GM23248 (cell line): ENCODE measurements at regions not wholly inside any gene's neighbourhood (a gene's known extent, or its start where the extent isn't known, plus 50 kb on each side); places are given as distances from the start of the nearest gene placed in this dataset.

Experiments
- DNase-seq: peaks from one replicate; pipeline ENCODE4 v3.0.0-alpha.2; 2015
- H2AFZ ChIP-seq: fragments of 200-600 bp; sonication (generic); 2 replicates; pipeline ENCODE4 v1.6.1; 2016; ENCODE audit warnings: antibody characterized with exemption
- H3F3A ChIP-seq: fragments of 200-600 bp; sonication (generic); 2 replicates; pipeline ENCODE4 v1.6.1; 2016; ENCODE audit warnings: mild to moderate bottlenecking, antibody characterized with exemption, mixed run types; ENCODE audit not compliant: insufficient read depth
- H3K27ac ChIP-seq: fragments of 200-600 bp; sonication (generic); 2 replicates; pipeline ENCODE4 v1.5.1; 2016; ENCODE audit warnings: mild to moderate bottlenecking
- H3K27me3 ChIP-seq: fragments of 200-600 bp; sonication (generic); replicated peaks from 2 replicates; pipeline ENCODE4 v1.6.1; 2016; ENCODE audit warnings: mild to moderate bottlenecking; ENCODE audit not compliant: insufficient read depth
- H3K36me3 ChIP-seq: fragments of 200-600 bp; sonication (generic); 2 replicates; pipeline ENCODE4 v1.6.1; 2016; ENCODE audit warnings: low read depth, mild to moderate bottlenecking
- H3K4me1 ChIP-seq: fragments of 200-600 bp; sonication (generic); 2 replicates; pipeline ENCODE4 v1.6.1; 2016; ENCODE audit warnings: mild to moderate bottlenecking; ENCODE audit not compliant: insufficient read depth
- H3K4me2 ChIP-seq: fragments of 200-600 bp; sonication (generic); one replicate; pipeline ENCODE4 v1.6.1; 2016; ENCODE audit warnings: mild to moderate bottlenecking; ENCODE audit not compliant: unreplicated experiment
- H3K4me3 ChIP-seq: fragments of 200-600 bp; sonication (generic); 2 replicates; pipeline ENCODE4 v1.5.1; 2016; ENCODE audit warnings: mild to moderate bottlenecking
- H3K79me2 ChIP-seq: fragments of 200-600 bp; sonication (generic); 2 replicates; pipeline ENCODE4 v1.6.1; 2016; ENCODE audit warnings: mild to moderate bottlenecking; ENCODE audit not compliant: insufficient read depth
- H3K9ac ChIP-seq: fragments of 200-600 bp; sonication (generic); 2 replicates; pipeline ENCODE4 v1.6.1; 2016; ENCODE audit warnings: mild to moderate bottlenecking
- H3K9me2 ChIP-seq: fragments of 200-600 bp; sonication (generic); 2 replicates; pipeline ENCODE4 v1.6.1; 2016; ENCODE audit warnings: mixed run types, mild to moderate bottlenecking, moderate library complexity; ENCODE audit not compliant: insufficient read depth
- H3K9me3 ChIP-seq: fragments of 200-600 bp; sonication (generic); one replicate; pipeline ENCODE4 v1.6.1; 2017; ENCODE audit warnings: low read depth
- H4K20me1 ChIP-seq: fragments of 200-600 bp; sonication (generic); 2 replicates; pipeline ENCODE4 v1.6.0; 2016; ENCODE audit not compliant: insufficient read depth
- EZH2 ChIP-seq: fragments of 200-600 bp; sonication (generic); IDR thresholded peaks from 2 replicates; pipeline ENCODE4 v1.6.1; 2018; ENCODE audit warnings: antibody characterized with exemption, mild to moderate bottlenecking; ENCODE audit not compliant: insufficient read depth, poor library complexity, severe bottlenecking
- EZH2phosphoT487 ChIP-seq: fragments of 200-600 bp; sonication (generic); IDR thresholded peaks from 2 replicates; pipeline ENCODE4 v1.6.1; 2018; ENCODE audit warnings: antibody characterized with exemption, moderate library complexity, mild to moderate bottlenecking, low read depth; ENCODE audit not compliant: insufficient read depth
- WGBS, 2 experiments: methylation state at CpG; one replicate each; pipeline ENCODE4 v1.1.6; 2015 to 2017; ENCODE audit warnings: low lambda C conversion rate in 2 of 2, low coverage in 1 of 2; ENCODE audit errors: missing lambda C conversion rate in 2 of 2; 5-methylcytosine and 5-hydroxymethylcytosine counted together
- in situ Hi-C: fragments of 300-500 bp; cut with MboI; formaldehyde crosslinking; loops from 2 replicates; pipeline ENCODE4 v1.15.0; 2020

DNA sequence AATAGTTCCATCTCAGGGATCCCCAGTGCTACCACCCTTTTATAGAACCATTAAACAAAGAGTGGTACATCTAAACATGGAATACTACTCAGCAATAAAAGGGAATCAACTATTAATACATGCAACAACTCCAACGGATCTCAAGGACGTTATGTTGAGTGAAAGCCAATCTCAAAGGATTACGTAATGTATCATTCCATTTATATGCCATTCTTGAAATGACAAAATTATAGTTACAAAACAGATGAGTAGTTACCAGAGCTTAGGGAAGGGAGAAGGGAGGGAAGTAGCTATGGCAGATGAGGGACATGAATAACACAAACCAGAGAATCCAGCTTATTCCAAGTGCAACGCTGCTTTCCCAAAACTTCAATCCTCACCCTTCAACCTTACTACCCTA is 69.5 kb downstream of the ACTL7B start:
- H3K27ac ChIP-seq: no peak overlapping the region
- no peak overlapping the region for H3K9ac ChIP-seq
- no peak for TF ChIP-seq EZH2phosphoT487
- TF ChIP-seq EZH2: no peak
- H2AFZ ChIP-seq: no peak overlapping the region
- H4K20me1 ChIP-seq: no peaks in the 10 kb centered on the region
- H3K9me3 ChIP-seq: no peaks in the 10 kb centered on the region
- no peaks in the 10 kb centered on the region for H3K79me2 ChIP-seq
- 29 to 32% methylated on average over 4 of the region's 4 CpGs for WGBS, 2 experiments
- no peak overlapping the region for H3K4me2 ChIP-seq
- peak; percentile 22 for DNase-seq
- no peaks in the 10 kb centered on the region for H3K36me3 ChIP-seq
- peaks cover 3% of the 10 kb centered on the region; the same call in 1 of the 2 replicates for H3K27me3 ChIP-seq
- H3K9me2 ChIP-seq: no peaks in the 10 kb centered on the region
- in situ Hi-C loops: no loop called here
- peaks cover 14% of the 10 kb centered on the region for H3F3A ChIP-seq
- peaks cover 27% of the 10 kb centered on the region for H3K4me1 ChIP-seq
- H3K4me3 ChIP-seq: no peak overlapping the region

GRCh38 chr9:108784998-108785397 is 70.8 kb downstream of the ACTL7B start:
- DNase-seq: peak; percentile 82
- 6 to 10% methylated on average over 3 of the region's 3 CpGs for WGBS, 2 experiments
- Histone ChIP-seq H4K20me1 (no peaks in the 10 kb centered on the region), H3K4me1 (peaks cover 27% of the 10 kb centered on the region), H3F3A (peaks cover 14% of the 10 kb centered on the region), H3K79me2 (no peaks in the 10 kb centered on the region), H3K4me3 (no peak overlapping the region), H2AFZ (no peak overlapping the region), H3K27me3 (peaks cover 16% of the 10 kb centered on the region), H3K27ac (no peak overlapping the region), H3K9me3 (no peaks in the 10 kb centered on the region), H3K36me3 (no peaks in the 10 kb centered on the region), H3K9ac (no peak overlapping the region), H3K9me2 (no peaks in the 10 kb centered on the region), H3K4me2 (peak overlapping the region; percentile 34)
- in situ Hi-C loops: no loop called here
- TF ChIP-seq EZH2phosphoT487: no peak
- TF ChIP-seq EZH2: no peak

- Histone ChIP-seq H3K9me2 (no peaks in the 10 kb centered on the region), H3K27ac (no peak overlapping the region), H3K27me3 (peaks cover 19% of the 10 kb centered on the region), H3K79me2 (no peaks in the 10 kb centered on the region), H3F3A (peaks cover 14% of the 10 kb centered on the region), H3K4me2 (no peak overlapping the region), H3K4me3 (no peak overlapping the region), H4K20me1 (no peaks in the 10 kb centered on the region), H3K36me3 (no peaks in the 10 kb centered on the region), H3K4me1 (peaks cover 27% of the 10 kb centered on the region), H3K9ac (no peak overlapping the region), H3K9me3 (no peaks in the 10 kb centered on the region), H2AFZ (no peak overlapping the region)
- WGBS, 2 experiments: 72 to 73% methylated on average over 14 of the region's 14 CpGs
- DNase-seq: no peak
- TF ChIP-seq EZH2phosphoT487 (no peak), EZH2 (no peak)
- in situ Hi-C loops: no loop called here
Observed at GRCh38 chr9:108783731-108784495, 71.9 kb downstream of the ACTL7B start.

DNA sequence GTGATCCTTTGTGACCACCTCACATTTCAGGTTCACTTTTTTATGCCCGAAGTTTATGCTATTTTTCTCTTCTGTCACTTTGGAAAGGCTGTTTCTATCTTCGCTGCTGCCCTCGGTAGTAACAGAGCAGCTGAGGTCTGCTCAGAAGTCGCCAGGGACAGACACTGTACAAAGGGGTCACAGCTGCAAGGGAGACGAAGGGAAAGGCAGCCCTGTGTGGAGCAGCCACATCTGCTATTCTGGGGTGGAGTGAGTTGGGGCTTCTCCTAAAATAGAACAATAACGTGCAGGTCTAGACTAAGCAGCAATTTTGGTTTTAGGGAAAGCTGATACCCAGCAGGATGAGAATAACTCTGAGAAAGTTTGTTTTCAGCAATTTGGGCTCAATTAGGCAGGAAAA is 72.5 kb downstream of the ACTL7B start:
- Histone ChIP-seq H3K79me2 (no peaks in the 10 kb centered on the region), H2AFZ (no peak overlapping the region), H3K9me2 (no peaks in the 10 kb centered on the region), H3K9ac (no peak overlapping the region), H3K4me2 (no peak overlapping the region), H3K27ac (no peak overlapping the region), H3K4me3 (no peak overlapping the region), H3K4me1 (peaks cover 27% of the 10 kb centered on the region), H3K36me3 (no peaks in the 10 kb centered on the region), H3K9me3 (no peaks in the 10 kb centered on the region), H3F3A (peaks cover 14% of the 10 kb centered on the region), H4K20me1 (no peaks in the 10 kb centered on the region), H3K27me3 (peaks cover 25% of the 10 kb centered on the region)
- in situ Hi-C loops: no loop called here
- DNase-seq: no peak
- TF ChIP-seq EZH2 (no peak), EZH2phosphoT487 (no peak)
- WGBS, 2 experiments: 79% methylated on average over 6 of the region's 6 CpGs
